Tibial nerve (tissue), 3 donors: ENCODE measurements at regions not wholly inside any gene's neighbourhood (a gene's known extent, or its start where the extent isn't known, plus 50 kb on each side); places are given as distances from the start of the nearest gene placed in this dataset.

Experiments
- CTCF ChIP-seq, 5 experiments: fragments of 200-600 bp in 3 of 5; fragments of 450-650 bp in 2 of 5; sonication (generic) in 3 of 5; IDR thresholded peaks; one replicate each; pipeline ENCODE4 v1.5.1; 2016 to 2019; ENCODE audit warnings: antibody characterized with exemption in 5 of 5, mild to moderate bottlenecking in 3 of 5, moderate library complexity in 2 of 5
- POLR2A ChIP-seq, 2 donors: fragments of 450-650 bp; IDR thresholded peaks; one replicate each; pipeline ENCODE4 v1.6.1; 2017; ENCODE audit warnings: antibody characterized with exemption in 2 of 2, mild to moderate bottlenecking in 2 of 2, moderate library complexity in 2 of 2

DNA sequence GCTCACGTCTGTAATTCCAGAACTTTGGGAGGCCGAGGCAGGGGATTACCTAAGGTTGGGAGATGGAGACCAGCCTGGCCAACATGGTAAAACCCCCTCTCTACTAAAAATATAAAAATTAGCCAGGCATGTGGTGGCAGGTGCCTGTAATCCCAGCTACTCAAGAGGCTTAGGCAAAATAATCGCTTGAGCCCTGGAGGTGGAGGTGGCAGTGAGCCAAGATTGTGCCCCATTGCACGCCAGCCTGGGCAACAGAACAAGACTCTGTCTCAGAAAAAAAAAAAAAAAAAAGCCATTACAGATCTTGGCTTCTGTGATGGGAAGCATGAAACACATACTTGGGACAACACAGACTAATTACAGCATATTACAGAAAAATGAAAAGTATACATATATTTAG, 1404.5 kb upstream of the SPRY2 start:
- no peak for TF ChIP-seq POLR2A (IDR thresholded peaks at IDR 0.05)
- no peak for TF ChIP-seq CTCF (IDR thresholded peaks at IDR 0.05)
